ENCODE measurements at regions not wholly inside any gene's neighbourhood (a gene's known extent, or its start where the extent isn't known, plus 50 kb on each side); places are given as distances from the start of the nearest gene placed in this dataset.
A peak's percentile ranks its signal among the peaks of the same experiment; 100 is the strongest.

DNA sequence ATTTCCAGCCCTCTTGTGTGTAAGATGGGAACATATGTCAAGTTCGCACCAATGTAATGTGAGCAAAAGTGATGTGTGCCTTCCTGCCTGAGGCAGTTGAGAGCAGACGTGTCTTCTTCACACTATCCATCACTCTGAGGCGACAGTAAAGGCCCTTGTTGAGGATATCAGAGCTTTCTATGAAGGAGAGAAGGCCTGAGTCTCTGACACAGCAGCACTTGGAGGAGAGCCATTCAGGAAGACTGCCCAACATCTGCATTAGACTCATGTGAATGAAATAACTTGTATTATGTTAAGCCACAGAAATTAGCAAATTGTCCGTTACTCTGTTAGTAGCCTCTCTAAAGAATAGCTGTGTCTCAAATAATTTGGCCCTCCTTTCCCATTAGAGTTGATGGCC is 108.8 kb upstream of the CCDC54 start:
- H4K20me1 ChIP-seq (ENCODE audit: insufficient read depth, low read length) = no peaks in the 10 kb centered on the region
- H3K4me3 ChIP-seq (ENCODE audit: low read length) = no peak overlapping the region
- no peaks in the 10 kb centered on the region for H3K79me2 ChIP-seq (ENCODE audit: low read length)
- H3K4me2 ChIP-seq (ENCODE audit: low read length) = no peak overlapping the region
- H3K9ac ChIP-seq (ENCODE audit: low read length) = no peak overlapping the region
- H3K9me3 ChIP-seq (ENCODE audit: insufficient read depth, low read length) = no peaks in the 10 kb centered on the region
- TF ChIP-seq CTCF (IDR thresholded peaks at IDR 0.05; ENCODE audit: low read depth, low read length) = no peak
- no peak for TF ChIP-seq EZH2phosphoT487 (IDR thresholded peaks at IDR 0.05; ENCODE audit: low read depth)
- H2AFZ ChIP-seq (ENCODE audit: low read depth, low read length) = no peak overlapping the region
- no peak overlapping the region for H3K27ac ChIP-seq (ENCODE audit: low read length)
- H3K36me3 ChIP-seq (replicated peaks; ENCODE audit: low read depth, low read length) = no peaks in the 10 kb centered on the region
- H3K27me3 ChIP-seq (ENCODE audit: low read depth, low read length) = peaks cover 20% of the 10 kb centered on the region
- H3K4me1 ChIP-seq (ENCODE audit: low read length) = no peaks in the 10 kb centered on the region

DNA sequence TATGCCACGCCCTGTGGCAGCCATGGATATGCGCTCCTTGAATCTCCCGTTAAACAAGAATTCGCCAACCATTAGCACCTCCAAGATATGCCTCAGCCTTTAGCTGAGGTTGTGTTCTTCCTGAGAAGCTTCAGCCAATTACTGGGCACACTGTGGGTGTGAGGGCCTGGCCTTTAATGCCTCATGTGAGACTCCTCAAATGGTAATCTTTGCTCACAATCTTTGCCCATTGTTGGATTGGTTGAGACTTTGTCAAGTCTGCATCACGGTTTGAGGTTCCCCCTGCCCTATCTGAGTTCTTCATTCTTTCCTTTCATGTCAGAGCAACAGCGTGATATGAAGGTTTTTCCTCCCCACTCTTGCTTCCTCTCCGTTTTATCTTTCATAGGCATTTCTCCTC is 108.1 kb upstream of the CCDC54 start:
- Histone ChIP-seq H4K20me1 (ENCODE audit: insufficient read depth, low read length) (no peaks in the 10 kb centered on the region), H3K27me3 (ENCODE audit: low read depth, low read length) (peaks cover 20% of the 10 kb centered on the region), H2AFZ (ENCODE audit: low read depth, low read length) (no peak overlapping the region)

DNA sequence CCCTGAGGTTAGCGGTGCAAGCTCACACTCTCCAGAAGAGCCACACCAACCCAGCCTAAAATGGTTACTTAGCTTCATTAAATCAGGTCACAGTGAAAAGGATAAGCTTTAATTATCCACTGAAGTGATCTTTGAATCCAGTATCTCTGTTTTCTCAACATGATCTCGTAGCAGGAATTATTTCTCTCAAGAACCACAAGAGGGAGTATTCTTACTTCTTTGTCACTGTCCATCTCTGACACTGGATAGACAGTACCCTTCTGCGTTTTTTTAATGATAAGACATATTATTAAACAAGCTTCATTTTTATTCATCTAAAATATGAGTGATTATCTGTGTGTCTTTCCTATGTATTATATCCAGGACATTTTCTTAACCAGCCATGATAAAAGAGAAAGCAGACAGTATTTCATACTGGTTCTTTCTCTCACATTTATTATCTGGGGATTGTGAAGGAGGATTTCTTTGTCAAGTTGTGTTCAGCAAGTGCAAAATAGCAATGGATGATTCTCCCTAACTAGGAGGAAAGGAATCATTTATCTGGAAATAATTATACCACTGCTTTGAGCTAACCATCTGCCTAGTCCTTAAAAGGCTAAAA is 105.4 kb upstream of the CCDC54 start:
- H3K27me3 ChIP-seq (ENCODE audit: low read depth, low read length) = peaks cover 22% of the 10 kb centered on the region
- no peaks in the 10 kb centered on the region for H3K4me1 ChIP-seq (ENCODE audit: low read length)
- 0 out of 2 replicates have a peak overlapping the region, but pooled peaks have one; percentile 6 for H2AFZ ChIP-seq (ENCODE audit: low read depth, low read length)
- H3K36me3 ChIP-seq (replicated peaks; ENCODE audit: low read depth, low read length) = no peaks in the 10 kb centered on the region
- H4K20me1 ChIP-seq (ENCODE audit: insufficient read depth, low read length) = no peaks in the 10 kb centered on the region
- TF ChIP-seq EZH2phosphoT487 (IDR thresholded peaks at IDR 0.05; ENCODE audit: low read depth) (no peak), CTCF (IDR thresholded peaks at IDR 0.05; ENCODE audit: low read depth, low read length) (peak; percentile 84)
- no peaks in the 10 kb centered on the region for H3K9me3 ChIP-seq (ENCODE audit: insufficient read depth, low read length)
- no peak overlapping the region for H3K27ac ChIP-seq (ENCODE audit: low read length)
- H3K79me2 ChIP-seq (ENCODE audit: low read length) = no peaks in the 10 kb centered on the region
- H3K4me3 ChIP-seq (ENCODE audit: low read length) = no peak overlapping the region
- no peak overlapping the region for H3K9ac ChIP-seq (ENCODE audit: low read length)
- H3K4me2 ChIP-seq (ENCODE audit: low read length) = peak overlapping the region; percentile 44

More for the DNA sequence above, 108.1 kb upstream of the CCDC54 start:
- Histone ChIP-seq H3K79me2 (ENCODE audit: low read length) (no peaks in the 10 kb centered on the region), H3K27ac (ENCODE audit: low read length) (no peak overlapping the region), H3K9ac (ENCODE audit: low read length) (no peak overlapping the region), H3K4me3 (ENCODE audit: low read length) (no peak overlapping the region), H3K4me1 (ENCODE audit: low read length) (no peaks in the 10 kb centered on the region), H3K9me3 (ENCODE audit: insufficient read depth, low read length) (no peaks in the 10 kb centered on the region), H3K36me3 (replicated peaks; ENCODE audit: low read depth, low read length) (no peaks in the 10 kb centered on the region), H3K4me2 (ENCODE audit: low read length) (no peak overlapping the region)
- TF ChIP-seq EZH2phosphoT487 (IDR thresholded peaks at IDR 0.05; ENCODE audit: low read depth) = no peak
- TF ChIP-seq CTCF (IDR thresholded peaks at IDR 0.05; ENCODE audit: low read depth, low read length) = no peak

DNA sequence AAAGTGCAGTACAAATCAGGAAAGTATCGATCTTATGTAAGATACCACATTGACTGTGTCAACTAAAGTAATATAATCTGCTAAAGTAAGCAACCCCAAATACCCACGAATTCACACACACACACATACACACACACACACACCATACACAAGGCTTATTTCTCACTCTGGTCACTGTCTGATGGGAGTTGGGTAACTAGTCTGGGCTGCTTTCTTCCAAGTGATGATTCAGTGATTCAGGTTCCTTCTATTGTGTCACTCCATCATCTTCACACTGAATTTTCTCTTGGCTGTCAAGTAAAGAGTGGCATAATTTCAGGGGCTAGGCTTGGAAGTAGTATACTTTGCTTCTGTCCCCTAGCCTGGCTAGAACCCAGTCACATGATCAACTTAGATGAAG is 104.8 kb upstream of the CCDC54 start:
- Histone ChIP-seq H3K9me3 (ENCODE audit: insufficient read depth, low read length) (no peaks in the 10 kb centered on the region), H3K4me1 (ENCODE audit: low read length) (no peaks in the 10 kb centered on the region), H3K79me2 (ENCODE audit: low read length) (no peaks in the 10 kb centered on the region), H3K27me3 (ENCODE audit: low read depth, low read length) (peaks cover 18% of the 10 kb centered on the region), H2AFZ (ENCODE audit: low read depth, low read length) (no peak overlapping the region), H4K20me1 (ENCODE audit: insufficient read depth, low read length) (no peaks in the 10 kb centered on the region), H3K27ac (ENCODE audit: low read length) (no peak overlapping the region), H3K9ac (ENCODE audit: low read length) (no peak overlapping the region), H3K4me2 (ENCODE audit: low read length) (no peak overlapping the region), H3K36me3 (replicated peaks; ENCODE audit: low read depth, low read length) (no peaks in the 10 kb centered on the region), H3K4me3 (ENCODE audit: low read length) (no peak overlapping the region)
- TF ChIP-seq CTCF (IDR thresholded peaks at IDR 0.05; ENCODE audit: low read depth, low read length) (no peak), EZH2phosphoT487 (IDR thresholded peaks at IDR 0.05; ENCODE audit: low read depth) (no peak)
